GM12875 (cell line): ENCODE measurements at regions not wholly inside any gene's neighbourhood (a gene's known extent, or its start where the extent isn't known, plus 50 kb on each side); places are given as distances from the start of the nearest gene placed in this dataset.

Experiments used
- H3K4me3 ChIP-seq: one replicate; pipeline ENCODE4 v1.5.1; 2011; ENCODE audit warnings: low read depth, low read length, control low read depth
- TF ChIP-seq, protein P1 (sequence below): IDR thresholded peaks from 2 replicates; pipeline ENCODE4 v1.5.1; 2011; ENCODE audit warnings: low read depth, mild to moderate bottlenecking, control low read depth, inconsistent platforms, low read length, moderate library complexity, borderline replicate concordance; ENCODE audit not compliant: insufficient read depth

DNA sequence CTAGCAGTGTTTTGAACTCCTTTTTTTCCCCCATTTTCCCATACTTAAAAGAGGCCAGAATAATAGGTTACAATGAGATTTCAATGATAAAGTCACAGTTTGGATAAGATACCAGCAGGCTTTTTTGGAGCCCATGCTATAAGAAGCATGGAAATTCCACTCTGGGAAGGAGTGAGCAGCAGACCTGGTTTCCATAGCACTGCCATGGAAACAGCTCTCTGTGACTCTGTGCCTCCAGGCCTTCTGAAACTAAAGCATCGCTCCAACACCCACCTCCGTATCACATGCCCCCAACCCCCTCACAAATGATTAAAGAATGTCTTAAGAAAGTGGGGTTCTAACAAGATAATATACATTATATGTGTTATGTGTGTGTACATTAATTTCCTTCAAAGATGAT, 165.0 kb downstream of the GRIN2B start:
- H3K4me3 ChIP-seq = no peak overlapping the region
- TF ChIP-seq, protein P1, sequence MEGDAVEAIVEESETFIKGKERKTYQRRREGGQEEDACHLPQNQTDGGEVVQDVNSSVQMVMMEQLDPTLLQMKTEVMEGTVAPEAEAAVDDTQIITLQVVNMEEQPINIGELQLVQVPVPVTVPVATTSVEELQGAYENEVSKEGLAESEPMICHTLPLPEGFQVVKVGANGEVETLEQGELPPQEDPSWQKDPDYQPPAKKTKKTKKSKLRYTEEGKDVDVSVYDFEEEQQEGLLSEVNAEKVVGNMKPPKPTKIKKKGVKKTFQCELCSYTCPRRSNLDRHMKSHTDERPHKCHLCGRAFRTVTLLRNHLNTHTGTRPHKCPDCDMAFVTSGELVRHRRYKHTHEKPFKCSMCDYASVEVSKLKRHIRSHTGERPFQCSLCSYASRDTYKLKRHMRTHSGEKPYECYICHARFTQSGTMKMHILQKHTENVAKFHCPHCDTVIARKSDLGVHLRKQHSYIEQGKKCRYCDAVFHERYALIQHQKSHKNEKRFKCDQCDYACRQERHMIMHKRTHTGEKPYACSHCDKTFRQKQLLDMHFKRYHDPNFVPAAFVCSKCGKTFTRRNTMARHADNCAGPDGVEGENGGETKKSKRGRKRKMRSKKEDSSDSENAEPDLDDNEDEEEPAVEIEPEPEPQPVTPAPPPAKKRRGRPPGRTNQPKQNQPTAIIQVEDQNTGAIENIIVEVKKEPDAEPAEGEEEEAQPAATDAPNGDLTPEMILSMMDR = no peak

DNA sequence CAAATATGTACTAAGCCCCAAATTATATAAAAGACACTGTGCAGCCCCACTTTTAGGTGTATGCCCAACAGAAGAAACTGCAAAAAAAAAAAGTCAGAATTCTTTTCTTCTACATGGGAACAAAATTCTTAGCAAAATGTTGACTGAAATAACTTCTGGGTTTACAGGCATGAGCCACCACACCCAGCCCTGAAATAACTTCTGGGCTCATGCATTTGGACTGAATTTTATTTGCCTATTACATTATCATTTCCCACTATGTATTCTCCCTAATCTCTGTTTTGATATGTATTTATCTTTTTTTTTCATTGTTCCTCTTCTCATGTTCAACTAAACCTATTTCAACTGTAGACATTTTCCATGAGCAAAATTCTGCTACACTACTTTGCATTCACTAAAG, 169.2 kb downstream of the GRIN2B start:
- no peak overlapping the region for H3K4me3 ChIP-seq
- TF ChIP-seq, protein P1 = no peak

DNA sequence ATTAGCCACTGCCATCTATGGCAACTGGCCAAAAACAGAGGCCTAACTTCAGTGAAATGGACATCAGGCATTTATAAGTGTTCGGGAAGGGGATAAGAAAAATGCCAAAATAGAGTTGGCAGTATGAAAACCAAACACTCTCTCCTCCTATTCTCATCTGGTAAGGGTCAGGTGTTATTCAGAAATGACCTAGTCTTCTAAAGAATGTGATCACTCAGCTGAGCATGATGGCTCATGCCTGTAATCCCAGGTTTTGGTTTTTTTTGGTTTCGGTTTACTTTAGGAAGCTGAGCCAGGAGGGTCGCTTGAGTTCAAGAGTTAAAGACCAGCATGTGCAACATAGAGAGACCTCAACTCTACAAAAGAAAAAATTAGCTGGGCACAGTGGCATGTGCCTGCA, 170.3 kb downstream of the GRIN2B start:
- no peak overlapping the region for H3K4me3 ChIP-seq
- TF ChIP-seq, protein P1 = no peak

DNA sequence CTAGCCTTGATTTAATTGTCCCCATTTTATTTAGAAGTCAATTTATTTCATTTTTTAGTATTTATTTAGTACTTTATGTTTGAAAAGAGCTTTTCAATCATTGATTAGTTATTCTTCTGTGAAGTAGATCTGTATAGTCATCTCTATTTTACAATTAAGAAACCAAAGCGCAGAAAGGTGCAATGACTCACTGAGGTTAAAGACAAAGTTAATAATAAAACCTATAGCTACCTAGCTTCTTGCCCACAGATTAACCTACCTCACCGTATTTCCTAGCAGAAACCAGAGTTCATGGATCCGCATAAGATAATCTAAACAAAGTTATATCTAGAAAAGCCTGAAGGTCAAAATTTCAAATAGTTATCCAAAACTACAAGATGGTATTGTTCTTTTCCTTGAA, 176.4 kb downstream of the GRIN2B start:
- TF ChIP-seq, protein P1 = no peak
- no peak overlapping the region for H3K4me3 ChIP-seq

DNA sequence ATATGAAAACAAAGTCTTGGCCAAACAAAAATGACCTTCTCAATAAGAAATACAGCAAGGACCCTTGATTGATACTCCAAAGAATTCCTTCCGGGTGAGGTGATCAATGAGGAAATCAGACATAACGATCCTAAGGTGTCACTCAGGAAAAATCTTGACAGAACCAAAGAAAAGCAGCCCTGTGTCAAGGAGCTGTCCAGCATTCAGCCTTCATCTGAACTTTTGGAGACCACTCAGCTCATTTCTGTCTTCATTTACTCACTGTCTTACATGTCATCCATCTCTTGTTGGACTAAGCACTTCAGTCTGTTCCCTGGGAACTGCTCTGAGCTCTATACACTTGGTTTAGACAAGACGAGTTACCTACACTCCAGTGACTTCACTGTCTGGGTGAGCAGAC, 179.9 kb downstream of the GRIN2B start:
- TF ChIP-seq, protein P1 = no peak
- H3K4me3 ChIP-seq = no peak overlapping the region

DNA sequence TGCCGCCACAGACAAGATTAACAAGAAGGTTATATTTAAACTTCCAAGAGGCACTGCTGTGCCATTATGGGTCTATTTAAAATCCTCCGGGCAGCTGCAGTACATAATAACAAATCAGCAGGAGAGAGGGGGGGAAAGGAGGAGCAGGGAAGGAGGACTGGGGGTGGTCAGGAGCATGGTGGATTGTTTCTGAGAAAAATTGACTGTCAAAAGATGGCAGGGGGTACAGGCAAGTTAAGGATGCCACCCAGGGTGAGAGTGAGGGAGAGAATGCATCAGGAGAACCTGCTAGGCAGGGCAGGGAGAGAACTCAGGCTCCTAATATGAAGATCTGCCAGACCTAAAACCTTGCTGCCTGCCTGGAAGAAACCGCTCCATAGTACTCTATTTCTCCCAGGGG, 181.8 kb downstream of the GRIN2B start:
- TF ChIP-seq, protein P1 = no peak
- no peak overlapping the region for H3K4me3 ChIP-seq

DNA sequence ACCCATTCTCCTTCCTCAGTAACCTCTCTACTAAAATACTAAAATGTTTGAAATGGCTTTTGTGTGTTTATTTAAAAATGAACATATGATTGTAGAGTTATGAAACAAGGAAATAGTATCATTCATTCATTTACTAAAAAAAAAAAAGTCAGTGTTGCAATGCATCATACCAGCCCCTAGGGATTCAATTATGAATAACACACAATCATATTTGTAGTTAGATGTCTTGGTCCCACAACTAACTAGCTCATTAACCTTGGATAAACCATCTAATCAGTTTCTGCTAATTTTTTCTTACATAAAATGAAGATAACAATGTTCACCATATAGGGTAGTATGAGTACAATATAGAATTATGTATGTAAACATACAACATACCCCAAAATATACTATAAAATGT, 183.2 kb downstream of the GRIN2B start:
- H3K4me3 ChIP-seq = no peak overlapping the region
- TF ChIP-seq, protein P1 = no peak
